ENCODE measurements at regions not wholly inside any gene's neighbourhood (a gene's known extent, or its start where the extent isn't known, plus 50 kb on each side); places are given as distances from the start of the nearest gene placed in this dataset.

DNA sequence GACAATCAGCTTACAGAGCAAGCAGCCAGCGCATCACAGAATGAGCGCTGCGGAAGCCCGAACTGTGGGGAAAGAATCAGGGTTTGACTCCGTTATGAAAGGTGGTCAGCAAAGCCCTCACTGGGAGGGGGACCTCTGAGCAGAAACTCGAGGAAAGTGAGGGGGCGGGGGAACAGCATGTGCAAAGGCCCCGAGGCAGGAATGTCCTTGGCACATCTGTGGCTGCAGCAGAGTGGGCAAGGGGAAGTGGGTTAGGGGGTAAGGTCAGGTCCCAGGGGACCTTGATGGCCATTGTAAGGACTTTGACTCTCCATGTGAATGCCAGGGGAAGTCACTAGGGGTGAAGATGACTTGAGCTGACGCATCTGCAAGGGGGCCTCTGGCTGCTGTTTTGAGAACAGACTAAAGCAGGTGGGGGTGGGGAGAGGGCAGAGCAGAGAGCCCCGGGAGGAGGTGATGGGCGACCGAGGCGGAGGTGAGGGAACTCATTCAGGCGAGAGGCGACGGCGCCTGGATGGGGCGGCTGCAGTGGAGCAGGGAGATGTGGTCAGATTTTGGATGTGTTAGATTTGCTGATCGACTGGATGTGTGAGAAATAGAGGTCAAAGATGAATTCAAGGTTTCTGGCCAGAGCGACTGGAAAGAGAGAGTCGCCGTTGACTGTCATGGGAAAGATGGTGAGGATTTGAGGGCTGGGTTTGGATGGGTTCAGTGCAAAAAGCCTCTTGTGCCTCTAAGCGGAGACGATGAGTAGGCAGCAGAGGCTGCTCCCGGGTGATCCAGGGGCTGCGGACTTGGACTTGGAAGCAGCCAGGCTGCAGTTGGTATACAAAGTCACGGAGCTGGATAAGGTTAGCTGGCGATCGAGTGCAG lies 108.0 kb upstream of the ZBTB40 start:
- ATAC-seq (ENCODE audit: low read depth) (no peak), DNase-seq (no peak)
- H4K20me1 ChIP-seq (ENCODE audit: control insufficient read depth, insufficient read depth, low read length, poor library complexity, severe bottlenecking): no peaks in the 10 kb centered on the region
- intact Hi-C loops (cut with micrococcal nuclease): no loop called here
- Mint-ChIP-seq H3K27me3 (peaks cover 61% of the 10 kb centered on the region), H3K9me3 (ENCODE audit: insufficient read depth) (no peaks in the 10 kb centered on the region), H3K27ac (no peak overlapping the region), H3K4me3 (no peak overlapping the region), H3K4me1 (no peaks in the 10 kb centered on the region)
- no peaks in the 10 kb centered on the region for H3K4me1 ChIP-seq (ENCODE audit: control insufficient read depth in 2 of 2, insufficient read depth in 2 of 2, low read length in 2 of 2)
- H3K27ac ChIP-seq (ENCODE audit: low read length in 2 of 2): no peak overlapping the region
- no peaks in the 10 kb centered on the region for H3K79me2 ChIP-seq (ENCODE audit: control insufficient read depth, insufficient read depth, low read length)
- no peak overlapping the region for H3K9ac ChIP-seq (ENCODE audit: low read length)
- no peak overlapping the region for H3K4me2 ChIP-seq (replicated peaks; ENCODE audit: low read depth, low read length, poor library complexity, severe bottlenecking)
- no peaks in the 10 kb centered on the region for H3K36me3 ChIP-seq (replicated peaks in 1 of 2; ENCODE audit: control extremely low read depth in 1 of 2, control insufficient read depth in 1 of 2, extremely low read depth in 1 of 2, insufficient read depth in 2 of 2, low read length in 1 of 2)
- no peak for TF ChIP-seq CTCF (IDR thresholded peaks at IDR 0.05)
- no peak for TF ChIP-seq EZH2 (IDR thresholded peaks at IDR 0.05; ENCODE audit: borderline replicate concordance, insufficient read depth, low read depth, low read length, poor library complexity, severe bottlenecking)
- H3K9me3 ChIP-seq (ENCODE audit: control extremely low read depth in 1 of 3, control insufficient read depth in 2 of 3, insufficient read depth in 1 of 3, low read length in 2 of 3): peaks cover 0 to 9% (median 0%) of the 10 kb centered on the region in 3 donors
- WGBS (ENCODE audit: insufficient coverage): 84% methylated on average over 29 of the region's 29 CpGs
- H2AFZ ChIP-seq (ENCODE audit: insufficient read depth, low read depth, low read length, poor library complexity, severe bottlenecking): no peak overlapping the region
- peaks cover 0 to 34% (median 0%) of the 10 kb centered on the region in 4 experiments for H3K27me3 ChIP-seq (replicated peaks in 1 of 4; ENCODE audit: control extremely low read depth in 1 of 4, control insufficient read depth in 3 of 4, insufficient read depth in 4 of 4, low read length in 3 of 4)
- CTCF ChIA-PET: no interaction called here
- POLR2A ChIA-PET: no interaction called here
- H3K4me3 ChIP-seq (ENCODE audit: control extremely low read depth in 1 of 5, extremely low read depth in 1 of 5, insufficient read depth in 1 of 5, low read depth in 2 of 5, low read length in 4 of 5): no peak overlapping the region

DNA sequence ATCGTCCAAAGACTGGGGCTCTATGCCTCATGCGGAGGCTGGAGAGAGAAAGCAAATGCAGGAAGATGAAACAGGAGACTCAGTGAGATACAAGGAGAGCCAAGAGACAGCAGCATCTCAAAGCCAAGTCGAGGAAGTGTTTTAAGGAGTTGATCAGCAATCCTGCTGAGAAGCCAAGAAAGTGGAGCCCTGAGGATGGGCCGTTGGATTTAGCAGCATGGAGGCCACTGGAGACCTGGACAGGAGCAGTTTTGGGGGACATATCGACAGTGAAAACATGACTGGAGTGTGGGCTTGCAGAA lies 107.4 kb upstream of the ZBTB40 start:
- H3K79me2 ChIP-seq (ENCODE audit: control insufficient read depth, insufficient read depth, low read length): no peaks in the 10 kb centered on the region
- DNase-seq (no peak), ATAC-seq (ENCODE audit: low read depth) (no peak)
- no peaks in the 10 kb centered on the region for H3K9me3 Mint-ChIP-seq (ENCODE audit: insufficient read depth)
- H3K9ac ChIP-seq (ENCODE audit: low read length): no peak overlapping the region
- no peak overlapping the region for H3K27ac ChIP-seq (ENCODE audit: low read length in 2 of 2)
- intact Hi-C loops (cut with micrococcal nuclease): no loop called here
- peaks cover 0 to 31% (median 0%) of the 10 kb centered on the region in 4 experiments for H3K27me3 ChIP-seq (replicated peaks in 1 of 4; ENCODE audit: control extremely low read depth in 1 of 4, control insufficient read depth in 3 of 4, insufficient read depth in 4 of 4, low read length in 3 of 4)
- 76% methylated on average over 5 of the region's 5 CpGs for WGBS (ENCODE audit: insufficient coverage)
- no peak overlapping the region for H2AFZ ChIP-seq (ENCODE audit: insufficient read depth, low read depth, low read length, poor library complexity, severe bottlenecking)
- no peak overlapping the region for H3K4me3 ChIP-seq (ENCODE audit: control extremely low read depth in 1 of 5, extremely low read depth in 1 of 5, insufficient read depth in 1 of 5, low read depth in 2 of 5, low read length in 4 of 5)
- H4K20me1 ChIP-seq (ENCODE audit: control insufficient read depth, insufficient read depth, low read length, poor library complexity, severe bottlenecking): no peaks in the 10 kb centered on the region
- H3K4me1 Mint-ChIP-seq: no peaks in the 10 kb centered on the region
- POLR2A ChIA-PET: no interaction called here
- H3K27me3 Mint-ChIP-seq: peaks cover 63% of the 10 kb centered on the region
- TF ChIP-seq EZH2 (IDR thresholded peaks at IDR 0.05; ENCODE audit: borderline replicate concordance, insufficient read depth, low read depth, low read length, poor library complexity, severe bottlenecking) (no peak), CTCF (IDR thresholded peaks at IDR 0.05) (no peak)
- no peaks in the 10 kb centered on the region for H3K4me1 ChIP-seq (ENCODE audit: control insufficient read depth in 2 of 2, insufficient read depth in 2 of 2, low read length in 2 of 2)
- peaks cover 0 to 9% (median 0%) of the 10 kb centered on the region in 3 donors for H3K9me3 ChIP-seq (ENCODE audit: control extremely low read depth in 1 of 3, control insufficient read depth in 2 of 3, insufficient read depth in 1 of 3, low read length in 2 of 3)
- no peak overlapping the region for H3K4me3 Mint-ChIP-seq
- no peak overlapping the region for H3K4me2 ChIP-seq (replicated peaks; ENCODE audit: low read depth, low read length, poor library complexity, severe bottlenecking)
- no peaks in the 10 kb centered on the region for H3K36me3 ChIP-seq (replicated peaks in 1 of 2; ENCODE audit: control extremely low read depth in 1 of 2, control insufficient read depth in 1 of 2, extremely low read depth in 1 of 2, insufficient read depth in 2 of 2, low read length in 1 of 2)
- CTCF ChIA-PET: no interaction called here
- no peak overlapping the region for H3K27ac Mint-ChIP-seq
